MM.1S (cell line): ENCODE measurements at regions not wholly inside any gene's neighbourhood (a gene's known extent, or its start where the extent isn't known, plus 50 kb on each side); places are given as distances from the start of the nearest gene placed in this dataset.

Experiments
- CTCF ChIP-seq: fragments of 300-600 bp; sonication (generic); IDR thresholded peaks from 2 replicates; pipeline ENCODE4 v1.5.1; 2016; ENCODE audit warnings: antibody characterized with exemption, low read length, mixed read lengths
- EZH2 ChIP-seq: fragments of 300-600 bp; sonication (generic); optimal IDR thresholded peaks from 2 replicates; pipeline ENCODE3; 2017; ENCODE audit warnings: low read depth, mild to moderate bottlenecking, antibody characterized with exemption, low read length, mixed read lengths
- EZH2phosphoT487 ChIP-seq: fragments of 300-600 bp; sonication (generic); IDR thresholded peaks from 2 replicates; pipeline ENCODE4 v1.6.1; 2018; ENCODE audit warnings: antibody characterized with exemption, low read length

- TF ChIP-seq CTCF (no peak), EZH2 (no peak), EZH2phosphoT487 (no peak)
Measured at GRCh38 chr5:97636766-97637165, 453.7 kb upstream of the RIOK2 start.
